ENCODE measurements at regions not wholly inside any gene's neighbourhood (a gene's known extent, or its start where the extent isn't known, plus 50 kb on each side); places are given as distances from the start of the nearest gene placed in this dataset.

- TF ChIP-seq CTCF (IDR thresholded peaks at IDR 0.05) (no peak), POLR2A (IDR thresholded peaks at IDR 0.05) (no peak)
Observed at GRCh38 chr4:15322006-15322405, 105.8 kb upstream of the C1QTNF7 start.
